ENCODE measurements at regions not wholly inside any gene's neighbourhood (a gene's known extent, or its start where the extent isn't known, plus 50 kb on each side); places are given as distances from the start of the nearest gene placed in this dataset.
"Not testable (repeated sequence)": the region's sequence is repeated elsewhere in the genome, so short reads cannot be mapped to it uniquely, and the experiment has no call there.

- no peak for DNase-seq (ENCODE audit: low spot score)
Observed at GRCh38 chr9:89839952-89840351, 235.1 kb downstream of the GADD45G start.

GRCh38 chr9:89841456-89841855 is 236.6 kb downstream of the GADD45G start:
- DNase-seq (ENCODE audit: low spot score), result no peak

GRCh38 chr9:89842267-89842768 is 237.5 kb downstream of the GADD45G start:
- no peak for DNase-seq (ENCODE audit: low spot score)

DNA sequence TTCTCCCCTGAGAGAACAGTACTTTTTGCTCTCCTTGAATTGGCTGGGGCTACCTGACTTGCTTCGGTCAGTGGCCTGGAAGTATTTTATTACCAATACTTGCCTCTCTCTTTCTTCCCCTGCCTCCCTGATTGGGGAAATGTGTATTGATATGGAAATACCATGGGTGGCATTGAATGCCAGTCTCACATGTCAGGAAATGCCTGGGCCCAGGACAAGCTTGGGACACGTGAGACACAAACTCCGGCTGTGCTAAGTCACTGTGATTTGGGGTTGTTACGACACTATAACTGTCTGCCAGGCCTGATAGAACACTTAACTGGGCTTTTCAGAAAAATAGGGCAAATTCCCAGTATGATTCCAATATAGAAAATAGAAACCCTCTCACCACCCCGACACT is 238.3 kb downstream of the GADD45G start:
- DNase-seq (ENCODE audit: low spot score), result no peak

DNA sequence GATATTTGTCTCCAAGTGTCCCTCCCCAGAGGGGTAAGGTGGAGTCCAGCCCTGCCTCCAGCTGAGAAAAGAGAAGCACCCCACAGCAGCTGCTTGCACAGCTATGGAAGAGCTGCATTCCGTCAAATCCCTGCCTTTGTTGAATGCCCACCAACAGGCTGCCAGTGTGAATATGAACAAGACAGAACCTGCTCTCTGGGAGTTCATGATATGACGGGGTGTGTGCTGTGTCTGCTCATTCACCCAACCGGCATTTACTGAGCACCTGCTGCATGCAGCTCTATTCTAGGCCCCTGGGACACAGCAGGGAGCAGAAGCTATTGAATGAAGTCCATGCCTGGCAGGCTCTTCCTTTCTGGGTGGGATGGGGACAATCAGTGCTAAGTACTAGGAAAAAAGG is 238.8 kb downstream of the GADD45G start:
- DNase-seq (ENCODE audit: low spot score), result no peak

- no peak for DNase-seq (ENCODE audit: low spot score)
Observed at GRCh38 chr9:89844075-89844474, 239.3 kb downstream of the GADD45G start.

DNA sequence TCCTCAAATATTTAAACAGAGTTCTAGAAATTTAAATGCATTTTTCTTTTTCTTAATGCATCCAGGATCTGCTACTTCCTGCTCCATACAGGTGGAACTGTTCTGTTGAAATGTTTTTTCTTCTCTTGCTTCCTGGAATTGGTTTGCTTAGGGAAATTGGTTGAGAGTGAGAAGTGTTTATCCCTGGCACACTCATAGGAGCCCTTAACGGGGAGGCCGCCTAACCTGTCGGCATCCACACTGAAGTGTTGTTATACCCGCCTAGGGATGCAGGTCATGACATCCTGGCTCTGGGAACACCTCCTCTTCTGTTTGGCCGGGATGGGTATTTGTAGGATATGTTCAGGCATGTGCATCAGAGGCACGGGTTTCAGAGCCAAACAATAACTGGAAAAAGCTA is 239.7 kb downstream of the GADD45G start:
- DNase-seq (ENCODE audit: low spot score), result no peak

DNA sequence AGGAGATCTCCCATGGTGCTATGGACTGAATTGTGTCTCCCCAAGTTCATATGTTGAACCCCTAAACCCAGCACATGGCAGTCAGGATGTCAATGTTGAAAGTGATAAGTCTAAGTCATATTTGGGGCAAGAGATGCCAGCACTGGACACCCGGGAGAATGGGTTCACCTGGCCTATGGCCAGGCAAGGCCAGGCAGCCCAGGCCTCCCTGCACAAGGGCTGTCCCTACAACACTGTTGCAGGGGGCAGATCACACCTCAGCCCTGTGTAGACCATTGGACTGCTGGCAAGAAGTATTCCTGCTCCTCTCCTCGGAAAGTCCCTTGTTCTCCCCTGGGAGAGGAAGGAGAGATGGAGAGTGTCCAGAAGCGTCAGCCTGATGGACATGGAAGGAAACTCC is 240.5 kb downstream of the GADD45G start:
- no peak for DNase-seq (ENCODE audit: low spot score)

DNA sequence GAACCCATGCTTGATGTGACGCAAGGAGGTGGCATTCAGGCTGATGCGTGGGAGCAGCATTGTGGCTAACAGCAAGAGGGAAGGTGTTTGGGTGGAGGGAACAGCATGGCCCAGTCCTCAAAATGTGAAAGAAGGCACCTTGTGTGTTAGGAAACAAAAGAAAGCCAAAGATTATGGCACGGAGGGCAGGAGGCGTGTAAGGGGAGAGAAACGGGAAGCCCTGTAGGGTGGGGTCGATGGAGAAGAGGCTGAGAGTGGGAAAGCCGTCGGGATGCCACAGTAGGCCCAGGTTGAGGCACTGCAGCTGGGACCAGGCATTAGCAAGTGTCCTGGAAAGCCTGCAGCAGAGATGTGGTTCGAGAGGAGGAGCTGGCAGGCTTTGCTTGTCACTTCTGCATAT is 241.1 kb downstream of the GADD45G start:
- no peak for DNase-seq (ENCODE audit: low spot score)

- DNase-seq (ENCODE audit: low spot score), result no peak
Observed at GRCh38 chr9:89848060-89849040, 243.5 kb downstream of the GADD45G start.

- no peak for DNase-seq (ENCODE audit: low spot score)
Observed at GRCh38 chr9:89849096-89849495, 244.3 kb downstream of the GADD45G start.

GRCh38 chr9:89850153-89850552 is 245.3 kb downstream of the GADD45G start:
- no peak for DNase-seq (ENCODE audit: low spot score)

GRCh38 chr9:89850631-89851325 is 246.0 kb downstream of the GADD45G start:
- DNase-seq (ENCODE audit: low spot score), result no peak

GRCh38 chr9:89853161-89853560 is 248.3 kb downstream of the GADD45G start:
- DNase-seq (ENCODE audit: low spot score), result no peak

GRCh38 chr9:89853931-89854330 is 249.1 kb downstream of the GADD45G start:
- no peak for DNase-seq (ENCODE audit: low spot score)

- DNase-seq (ENCODE audit: low spot score), result no peak
Observed at GRCh38 chr9:89854715-89855475, 250.1 kb downstream of the GADD45G start.

DNA sequence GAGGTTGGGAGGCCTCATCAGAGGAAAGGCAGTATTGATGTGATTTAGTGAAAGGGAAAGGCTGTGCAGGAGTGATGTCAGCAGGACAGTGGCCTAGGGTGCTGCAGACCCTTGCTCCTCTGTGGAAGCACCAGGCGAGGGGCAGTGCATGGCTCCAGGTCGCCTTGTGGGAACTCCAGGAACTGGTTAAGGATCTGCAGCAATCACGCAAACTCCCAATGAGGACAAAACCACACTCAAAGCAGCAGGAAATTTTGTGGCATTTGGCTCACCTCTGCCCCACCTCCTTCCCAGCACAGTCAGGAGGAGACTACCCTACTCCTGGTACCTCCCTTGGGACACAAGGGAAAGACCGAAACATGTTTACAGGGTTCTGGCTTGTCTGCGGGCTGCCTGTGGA is 251.5 kb downstream of the GADD45G start:
- not testable (repeated sequence) for DNase-seq (ENCODE audit: low spot score)

- DNase-seq (ENCODE audit: low spot score), result not testable (repeated sequence)
Observed at GRCh38 chr9:89856950-89857349, 252.1 kb downstream of the GADD45G start.

DNA sequence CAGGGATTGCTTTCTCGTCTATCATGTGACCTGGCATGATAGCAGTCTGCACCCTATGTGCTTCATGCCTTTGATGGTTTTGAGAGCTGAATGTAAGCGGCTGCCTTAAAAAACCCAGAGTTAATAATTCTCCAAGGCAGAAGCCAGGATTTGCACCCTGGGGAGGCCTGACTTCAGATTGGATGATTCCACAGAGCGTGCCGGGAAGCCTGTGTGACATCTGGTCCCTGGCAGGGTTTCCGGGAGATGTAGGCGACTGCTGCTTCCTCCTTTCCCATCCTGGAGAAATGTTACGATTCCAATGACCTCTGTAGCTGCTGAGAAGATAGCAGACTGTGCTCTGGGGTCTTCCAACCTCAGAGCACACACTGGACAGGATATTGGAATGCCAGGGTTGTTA is 255.0 kb downstream of the GADD45G start:
- not testable (repeated sequence) for DNase-seq (ENCODE audit: low spot score)

DNA sequence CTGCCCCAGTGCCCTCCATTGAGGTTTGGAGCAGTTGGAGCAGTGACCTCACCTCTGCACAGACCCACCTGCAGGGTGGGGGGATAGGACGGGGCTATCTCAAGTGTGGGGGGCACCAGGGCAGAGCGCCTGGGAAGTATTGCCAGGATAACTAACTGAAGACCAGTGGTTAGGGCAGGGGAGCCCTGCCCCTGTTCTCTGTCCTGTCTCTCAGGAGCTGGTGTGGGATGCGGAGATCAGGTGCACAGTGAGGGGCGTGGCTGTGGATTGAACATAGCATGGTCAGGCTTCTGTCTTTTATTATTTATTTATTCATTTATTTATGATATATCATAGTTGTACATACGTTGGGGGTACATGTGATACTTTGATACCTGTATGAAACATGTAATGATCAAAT is 256.6 kb downstream of the GADD45G start:
- DNase-seq (ENCODE audit: low spot score), result not testable (repeated sequence)

DNA sequence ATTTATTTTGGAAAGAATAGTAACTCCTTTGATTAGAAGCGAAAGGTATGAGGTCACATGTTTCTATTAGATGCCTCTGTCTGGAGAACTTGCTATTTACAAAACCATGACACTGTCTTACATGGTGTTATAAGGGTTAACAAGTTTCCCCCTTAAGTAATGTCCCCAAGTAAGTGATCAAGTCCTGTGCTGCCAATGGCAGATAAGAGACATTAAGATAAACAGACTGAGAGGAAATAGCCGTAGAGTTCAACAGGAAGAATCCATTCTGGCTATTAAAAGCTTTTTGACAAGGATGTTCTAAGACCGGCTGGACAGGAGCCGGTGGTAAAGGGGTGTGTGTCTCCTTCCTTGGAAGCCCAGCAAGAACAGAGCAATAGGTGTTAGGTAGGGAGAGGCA is 257.5 kb downstream of the GADD45G start:
- DNase-seq (ENCODE audit: low spot score), result no peak

DNA sequence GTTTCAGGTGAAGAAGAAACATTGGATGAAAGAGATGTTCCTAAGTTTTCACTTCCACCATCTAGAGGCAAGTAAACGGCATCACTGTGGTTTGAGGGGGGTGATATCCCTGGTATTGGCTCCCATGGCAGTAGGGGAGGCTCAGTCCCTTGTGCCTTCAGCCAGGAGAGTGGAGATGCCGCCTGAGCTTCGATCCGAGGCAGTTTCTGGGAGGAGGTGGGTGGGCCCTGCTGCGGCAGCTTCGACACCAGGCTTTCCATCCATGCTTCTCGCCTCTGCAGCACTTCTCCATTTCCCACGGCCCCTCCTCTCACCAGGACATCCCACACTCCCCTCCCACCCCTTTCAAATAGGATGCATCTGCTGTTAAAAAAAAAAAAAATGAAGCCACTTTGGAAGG is 258.3 kb downstream of the GADD45G start:
- DNase-seq (ENCODE audit: low spot score), result no peak

Data from CD4-positive, alpha-beta T cell treated with Interleukin-2 at 100 ng/mL for 4 hours (primary cell).